K562 (cell line): ENCODE measurements at regions not wholly inside any gene's neighbourhood (a gene's known extent, or its start where the extent isn't known, plus 50 kb on each side); places are given as distances from the start of the nearest gene placed in this dataset.

ENCODE experiments used
- CHCHD3 ChIP-seq: fragments of 250-450 bp; sonication (Bioruptor Pico); IDR thresholded peaks from 2 replicates; pipeline ENCODE4 v2.1.2; 2022; ENCODE audit warnings: mild to moderate bottlenecking
- ESRRA ChIP-seq: fragments of 450-650 bp; IDR thresholded peaks from 2 replicates; pipeline ENCODE4 v1.6.1; 2014; ENCODE audit warnings: low read depth, mild to moderate bottlenecking, moderate library complexity, borderline replicate concordance
- FOXA1 ChIP-seq: fragments of 450-650 bp; IDR thresholded peaks from 2 replicates; pipeline ENCODE4 v1.6.1; 2016; ENCODE audit warnings: mild to moderate bottlenecking, borderline replicate concordance
- FOXA3 ChIP-seq, 2 experiments: fragments of 450-650 bp in 1 of 2; sonication (generic) in 1 of 2; formaldehyde crosslinking; IDR thresholded peaks in 1 of 2; conservative IDR thresholded peaks in 1 of 2; 2 replicates each; pipeline versions ENCODE4 v1.4.0 to v1.8.0; 2020 to 2022; ENCODE audit warnings: mild to moderate bottlenecking in 2 of 2, missing genetic modification reagents in 1 of 2
- GTF2A2 ChIP-seq: IDR thresholded peaks from 2 replicates; pipeline ENCODE4 v1.6.1; 2016; ENCODE audit warnings: mild to moderate bottlenecking, missing genetic modification characterization, missing compliant biosample characterization
- HIVEP1 ChIP-seq: fragments of 250-450 bp; sonication (Bioruptor Pico); IDR thresholded peaks from 2 replicates; pipeline ENCODE4 v1.4.0; 2020; ENCODE audit warnings: mild to moderate bottlenecking
- KLF1 ChIP-seq: fragments of 450-650 bp; IDR thresholded peaks from 2 replicates; pipeline ENCODE4 v1.6.1; 2016; ENCODE audit warnings: missing genetic modification characterization, missing compliant biosample characterization
- MAZ ChIP-seq, 2 experiments: fragments of 450-650 bp in 1 of 2; sonication (generic) in 1 of 2; formaldehyde crosslinking; IDR thresholded peaks in 1 of 2; conservative IDR thresholded peaks in 1 of 2; 2 replicates each; pipeline versions ENCODE4 v1.4.0 to v1.5.0; 2020; ENCODE audit warnings: mild to moderate bottlenecking in 1 of 2, missing genetic modification reagents in 1 of 2
- NCOA2 ChIP-seq, 2 experiments: fragments of 450-650 bp; IDR thresholded peaks; 2 replicates each; pipeline ENCODE4 v1.6.1; 2018; ENCODE audit warnings: mild to moderate bottlenecking in 2 of 2, moderate library complexity in 1 of 2; ENCODE audit not compliant: partially characterized antibody in 2 of 2
- NCOA4 ChIP-seq: fragments of 450-650 bp; IDR thresholded peaks from 2 replicates; pipeline ENCODE4 v1.6.1; 2018; ENCODE audit warnings: mild to moderate bottlenecking; ENCODE audit not compliant: partially characterized antibody
- NEUROD1 ChIP-seq: fragments of 150-350 bp; IDR thresholded peaks from 2 replicates; pipeline ENCODE4 v1.6.1; 2014; ENCODE audit warnings: borderline replicate concordance, low read length, low read depth; ENCODE audit not compliant: partially characterized antibody
- RNF219 ChIP-seq: fragments of 250-450 bp; sonication (Bioruptor Pico); IDR thresholded peaks from 2 replicates; pipeline ENCODE4 v1.5.0; 2022; ENCODE audit warnings: mild to moderate bottlenecking
- ZBTB2 ChIP-seq: fragments of 450-650 bp; IDR thresholded peaks from 2 replicates; pipeline ENCODE4 v1.6.1; 2016; ENCODE audit warnings: antibody characterized with exemption
- ZNF316 ChIP-seq: fragments of 450-650 bp; IDR thresholded peaks from 2 replicates; pipeline ENCODE4 v1.6.1; 2016
- ZNF445 ChIP-seq: fragments of 250-450 bp; sonication (Bioruptor Pico); IDR thresholded peaks from 2 replicates; pipeline ENCODE4 v1.4.0; 2020; ENCODE audit warnings: low read depth, mild to moderate bottlenecking, moderate library complexity

- TF ChIP-seq RNF219 = no peak
- no peak for TF ChIP-seq NEUROD1
- no peak for TF ChIP-seq NCOA2 (IDR thresholded peaks at IDR 0.05; ENCODE audit: partially characterized antibody in 2 of 2)
- no peak for TF ChIP-seq ZBTB2
- TF ChIP-seq NCOA4 = no peak
- no peak for TF ChIP-seq KLF1 (tag)
- no peak for TF ChIP-seq ESRRA
- TF ChIP-seq ZNF445 (CRISPR knock-in tag) = no peak
- no peak for TF ChIP-seq HIVEP1
- TF ChIP-seq GTF2A2 (tag) = no peak
- no peak for TF ChIP-seq FOXA3 (CRISPR knock-in tag; conservative IDR thresholded peaks at IDR 0.05 in 1 of 2, IDR thresholded peaks at IDR 0.05 in 1 of 2)
- TF ChIP-seq ZNF316 = no peak
- no peak for TF ChIP-seq MAZ (CRISPR knock-in tag; conservative IDR thresholded peaks at IDR 0.05 in 1 of 2, IDR thresholded peaks at IDR 0.05 in 1 of 2)
- no peak for TF ChIP-seq CHCHD3 (CRISPR knock-in tag)
- TF ChIP-seq FOXA1 = no peak
- TF ChIP-seq, all 486 proteins: peak for 0
Measured at GRCh38 chr17:72416054-72416675, 295.3 kb downstream of the SOX9 start (continued).
